ENCODE measurements at regions not wholly inside any gene's neighbourhood (a gene's known extent, or its start where the extent isn't known, plus 50 kb on each side); places are given as distances from the start of the nearest gene placed in this dataset.
"Not testable (repeated sequence)": the region's sequence is repeated elsewhere in the genome, so short reads cannot be mapped to it uniquely, and the experiment has no call there.

DNA sequence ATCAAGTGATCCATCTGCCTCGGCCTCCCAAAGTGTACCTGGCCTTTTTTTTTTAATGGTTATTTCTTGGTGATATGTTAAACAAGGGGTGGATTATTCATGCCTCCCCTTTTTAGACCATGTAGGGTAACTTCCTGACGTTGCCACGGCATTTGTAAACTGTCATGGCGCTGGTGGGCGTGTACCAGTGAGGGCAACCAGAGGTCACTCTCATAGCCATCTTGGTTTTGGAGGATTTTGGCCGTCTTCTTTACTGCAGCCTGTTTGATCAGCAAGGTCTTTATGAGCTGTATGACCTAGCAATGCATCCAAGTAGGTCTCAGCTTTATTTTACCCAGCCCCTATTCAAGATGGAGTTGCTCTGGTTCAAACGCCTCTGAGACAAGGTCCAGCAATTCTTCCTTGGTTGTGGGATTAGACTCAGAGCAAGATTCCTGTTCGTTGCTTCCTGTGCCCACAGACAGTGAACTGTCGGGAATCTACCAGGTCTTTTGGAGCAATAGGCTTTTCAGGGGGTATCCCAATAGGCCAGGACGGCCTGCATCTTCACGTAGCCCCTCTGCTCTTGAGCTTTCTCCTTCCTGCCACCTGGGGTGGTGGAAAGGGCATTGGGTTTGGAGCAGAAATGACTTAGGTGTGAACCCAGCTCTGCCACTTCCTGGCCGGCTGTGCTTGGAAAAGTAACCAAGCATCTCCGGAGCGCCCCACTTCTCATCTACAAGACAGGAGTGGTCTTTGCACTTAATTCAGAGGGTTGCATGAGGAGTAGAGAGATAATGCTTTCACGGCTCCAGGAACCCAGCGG lies 52.9 kb upstream of the SEC14L1 start:
- peak; percentile 58 for DNase-seq

DNA sequence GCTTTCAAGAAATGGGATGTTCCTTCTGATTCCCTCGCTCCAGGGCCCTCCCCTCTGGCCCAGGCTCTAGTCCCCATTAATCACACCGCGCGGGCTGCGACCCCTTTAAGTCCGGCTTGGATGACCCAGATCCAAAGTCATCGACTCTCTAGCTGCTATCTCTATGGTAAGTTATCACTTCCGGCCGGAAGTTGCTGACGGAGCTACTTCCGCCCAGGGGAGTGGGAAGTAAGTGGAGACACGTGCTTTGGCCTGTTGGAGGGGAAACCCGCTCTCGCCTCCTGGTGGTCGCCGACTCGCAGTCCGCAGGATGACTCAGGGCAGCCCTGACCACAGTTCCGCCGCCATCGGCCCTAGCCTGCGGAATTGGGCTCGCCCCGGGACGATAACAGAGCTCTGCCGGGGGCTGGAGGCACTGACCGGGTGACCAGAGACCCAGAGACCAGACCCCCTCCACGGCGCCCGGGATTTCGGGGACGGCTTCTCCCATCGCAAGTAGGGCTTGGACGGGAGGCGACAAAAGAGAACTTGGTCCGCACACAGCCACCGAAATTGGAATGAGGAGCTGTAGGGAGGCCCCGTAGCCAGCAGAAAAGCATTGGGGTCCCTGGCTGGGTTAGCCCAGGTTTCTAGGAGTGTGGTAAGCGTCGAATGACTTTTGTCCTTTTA lies 52.2 kb upstream of the SEC14L1 start:
- peak; percentile 97 for DNase-seq

DNA sequence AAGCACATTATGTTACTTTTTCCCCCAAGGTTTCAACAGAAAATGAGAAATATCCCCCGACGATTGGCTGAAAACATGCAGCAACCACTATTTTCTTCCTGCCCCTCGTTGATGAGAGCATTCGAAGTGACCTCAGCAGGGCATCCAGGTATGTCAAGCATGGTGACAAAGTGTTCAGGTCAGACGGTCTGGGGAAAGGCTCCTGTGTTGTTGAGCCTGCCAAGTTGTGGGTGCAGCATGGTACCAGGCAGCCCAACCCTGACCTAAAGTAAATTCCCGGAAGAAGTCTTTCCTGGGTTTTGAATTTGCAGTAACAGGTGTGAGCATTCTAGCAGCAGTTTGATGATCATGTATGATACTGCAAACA lies 51.7 kb upstream of the SEC14L1 start:
- DNase-seq, result no peak

GRCh38 chr17:77089949-77090348 lies 50.8 kb upstream of the SEC14L1 start:
- DNase-seq, result not testable (repeated sequence)

GRCh38 chr17:77090476-77090875 lies 50.3 kb upstream of the SEC14L1 start:
- DNase-seq, result no peak
